H9 (cell line): ENCODE measurements at regions not wholly inside any gene's neighbourhood (a gene's known extent, or its start where the extent isn't known, plus 50 kb on each side); places are given as distances from the start of the nearest gene placed in this dataset.

Experiments used
- DNase-seq: peaks from one replicate; pipeline ENCODE4 v3.0.0-alpha.2; 2017
- H2AFZ ChIP-seq: one replicate; pipeline ENCODE4 v1.6.1; 2013; ENCODE audit warnings: mild to moderate bottlenecking, low read length, control low read depth, moderate library complexity
- H2AK5ac ChIP-seq: 2 replicates; pipeline ENCODE4 v1.6.1; 2013; ENCODE audit warnings: low read length, control low read depth, mixed read lengths; ENCODE audit not compliant: insufficient read length
- H2BK120ac ChIP-seq: one replicate; pipeline ENCODE4 v1.6.1; 2013; ENCODE audit warnings: low read depth, mild to moderate bottlenecking, low read length, control low read depth, inconsistent platforms; ENCODE audit not compliant: poor library complexity, severe bottlenecking
- H2BK12ac ChIP-seq: 2 replicates; pipeline ENCODE4 v1.6.1; 2013; ENCODE audit warnings: low read length, control low read depth, mixed read lengths, low read depth; ENCODE audit not compliant: insufficient read length
- H2BK15ac ChIP-seq: 2 replicates; pipeline ENCODE4 v1.6.1; 2013; ENCODE audit warnings: low read depth, low read length, control low read depth
- H2BK20ac ChIP-seq: one replicate; pipeline ENCODE4 v1.6.1; 2013; ENCODE audit warnings: low read depth, mild to moderate bottlenecking, low read length, control low read depth, inconsistent platforms; ENCODE audit not compliant: poor library complexity, severe bottlenecking
- H2BK5ac ChIP-seq: 2 replicates; pipeline ENCODE4 v1.6.1; 2013; ENCODE audit warnings: low read length, control low read depth, mixed read lengths; ENCODE audit not compliant: insufficient read length
- H3K14ac ChIP-seq: 2 replicates; pipeline ENCODE4 v1.6.1; 2013; ENCODE audit warnings: low read length, control low read depth; ENCODE audit not compliant: insufficient read depth
- H3K18ac ChIP-seq: 2 replicates; pipeline ENCODE4 v1.6.1; 2013; ENCODE audit warnings: low read depth, mild to moderate bottlenecking, mixed read lengths, low read length, control low read depth; ENCODE audit not compliant: insufficient read length
- H3K23ac ChIP-seq: 2 replicates; pipeline ENCODE4 v1.6.1; 2013; ENCODE audit warnings: low read length, control low read depth, mixed read lengths, low read depth; ENCODE audit not compliant: insufficient read length
- H3K23me2 ChIP-seq: 2 replicates; pipeline ENCODE4 v1.6.1; 2013; ENCODE audit warnings: low read depth, mild to moderate bottlenecking, mixed read lengths, low read length, control low read depth; ENCODE audit not compliant: insufficient read length, poor library complexity, severe bottlenecking
- H3K27ac ChIP-seq: 2 replicates; pipeline ENCODE4 v1.5.1; 2013; ENCODE audit warnings: low read length, control low read depth, mixed read lengths, low read depth; ENCODE audit not compliant: insufficient read length
- H3K27me3 ChIP-seq: 2 replicates; pipeline ENCODE4 v1.6.1; 2013; ENCODE audit warnings: low read length, control low read depth, inconsistent platforms; ENCODE audit not compliant: insufficient read depth
- H3K4ac ChIP-seq: 2 replicates; pipeline ENCODE4 v1.6.1; 2013; ENCODE audit warnings: low read depth, mild to moderate bottlenecking, control low read depth, inconsistent platforms, low read length, moderate library complexity
- H3K4me1 ChIP-seq: 2 replicates; pipeline ENCODE4 v1.6.1; 2013; ENCODE audit warnings: low read length, control low read depth, inconsistent platforms; ENCODE audit not compliant: insufficient read depth
- H3K4me2 ChIP-seq: 2 replicates; pipeline ENCODE4 v1.6.1; 2013; ENCODE audit warnings: low read length, control low read depth, mixed read lengths; ENCODE audit not compliant: insufficient read length, insufficient read depth
- H3K56ac ChIP-seq: 2 replicates; pipeline ENCODE4 v1.6.1; 2013; ENCODE audit warnings: low read depth, mild to moderate bottlenecking, mixed read lengths, low read length, control low read depth; ENCODE audit not compliant: insufficient read length
- H3K79me1 ChIP-seq: 2 replicates; pipeline ENCODE4 v1.6.1; 2013; ENCODE audit warnings: low read depth, mild to moderate bottlenecking, moderate library complexity, low read length, control low read depth, inconsistent platforms; ENCODE audit not compliant: insufficient read depth, poor library complexity, severe bottlenecking
- H3K79me2 ChIP-seq: 2 replicates; pipeline ENCODE4 v1.6.1; 2013; ENCODE audit warnings: low read length, control low read depth, inconsistent platforms; ENCODE audit not compliant: insufficient read depth
- H3K9ac ChIP-seq: 2 replicates; pipeline ENCODE4 v1.6.1; 2013; ENCODE audit warnings: low read length, control low read depth, mixed read lengths; ENCODE audit not compliant: insufficient read length; ENCODE audit errors: extremely low read depth
- H3K9me3 ChIP-seq: one replicate; pipeline ENCODE4 v1.6.1; 2013; ENCODE audit warnings: low read depth, low read length, inconsistent platforms; ENCODE audit not compliant: control insufficient read depth
- H3T11ph ChIP-seq: one replicate; pipeline ENCODE4 v1.6.1; 2013; ENCODE audit warnings: mild to moderate bottlenecking, low read length, control low read depth, inconsistent platforms
- H4K20me1 ChIP-seq: one replicate; pipeline ENCODE4 v1.6.1; 2013; ENCODE audit not compliant: control insufficient read depth, insufficient read length, insufficient read depth
- H4K5ac ChIP-seq: 2 replicates; pipeline ENCODE4 v1.6.1; 2013; ENCODE audit warnings: low read depth, mild to moderate bottlenecking, mixed read lengths, low read length, control low read depth; ENCODE audit not compliant: insufficient read length
- H4K8ac ChIP-seq: replicated peaks from 2 replicates; pipeline ENCODE4 v1.6.1; 2013; ENCODE audit warnings: low read length, control low read depth, mixed read lengths, low read depth; ENCODE audit not compliant: insufficient read length
- H4K91ac ChIP-seq: 2 replicates; pipeline ENCODE4 v1.6.1; 2013; ENCODE audit warnings: low read depth, mild to moderate bottlenecking, moderate library complexity, mixed read lengths, low read length, control low read depth; ENCODE audit not compliant: insufficient read length
- H3K27ac Mint-ChIP-seq, 3 experiments: 2 replicates in 2 of 3; 3 replicates in 1 of 3; pipeline ENCODE4 v1.8.0; 2020 to 2021; ENCODE audit warnings: mixed read lengths in 3 of 3, mild to moderate bottlenecking in 1 of 3, moderate library complexity in 1 of 3
- H3K27me3 Mint-ChIP-seq: 2 replicates; pipeline ENCODE4 v1.8.0; 2021; ENCODE audit warnings: low read depth, mild to moderate bottlenecking, moderate library complexity, mixed read lengths
- H3K36me3 Mint-ChIP-seq, 3 experiments: 2 replicates in 2 of 3; 3 replicates in 1 of 3; pipeline ENCODE4 v1.8.0; 2020 to 2021; ENCODE audit warnings: low read depth in 3 of 3, mixed read lengths in 3 of 3; ENCODE audit not compliant: insufficient read depth in 1 of 3
- H3K4me1 Mint-ChIP-seq, 2 experiments: 2 replicates each; pipeline ENCODE4 v1.8.0; 2020; ENCODE audit warnings: mixed read lengths in 2 of 2
- H3K4me3 Mint-ChIP-seq, 2 experiments: 2 replicates in 1 of 2; 3 replicates in 1 of 2; pipeline ENCODE4 v1.8.0; 2020 to 2021; ENCODE audit warnings: mild to moderate bottlenecking in 2 of 2, mixed read lengths in 2 of 2, moderate library complexity in 1 of 2
- H3K9me3 Mint-ChIP-seq, 2 experiments: 2 replicates in 1 of 2; 3 replicates in 1 of 2; pipeline ENCODE4 v1.8.0; 2020; ENCODE audit warnings: mild to moderate bottlenecking in 2 of 2, mixed read lengths in 2 of 2, moderate library complexity in 1 of 2
- CTCF ChIP-seq: fragments of 200-600 bp; sonication (generic); conservative IDR thresholded peaks from 3 replicates; pipeline ENCODE4 v1.8.0; 2021; ENCODE audit warnings: antibody characterized with exemption, mild to moderate bottlenecking
- WGBS: extraction: QIAGEN DNeasy Blood & Tissue Kit; methylation state at CpG from one replicate; pipeline ENCODE4 v1.1.7; 2013; ENCODE audit warnings: missing lambda C conversion rate, low lambda C conversion rate, mixed read lengths; ENCODE audit not compliant: insufficient read length; ENCODE audit errors: extremely low coverage; 5-methylcytosine and 5-hydroxymethylcytosine counted together

- Mint-ChIP-seq H3K27ac (no peak overlapping the region), H3K9me3 (peaks cover 3% of the 10 kb centered on the region in 2 experiments; a peak in 3 of 5 replicates), H3K36me3 (peaks cover 0 to 4% (median 0%) of the 10 kb centered on the region in 3 experiments; a peak in 1 of 7 replicates), H3K4me1 (peaks cover 0 to 6% of the 10 kb centered on the region in 2 experiments; a peak in 2 of 4 replicates), H3K4me3 (no peak overlapping the region), H3K27me3 (no peaks in the 10 kb centered on the region)
- no peak overlapping the region for H3K27ac ChIP-seq
- no peak overlapping the region for H3T11ph ChIP-seq
- no peak overlapping the region for H3K4ac ChIP-seq
- no peak for TF ChIP-seq CTCF
- no peaks in the 10 kb centered on the region for H3K23me2 ChIP-seq
- no peaks in the 10 kb centered on the region for H3K27me3 ChIP-seq
- no peak overlapping the region for H2BK5ac ChIP-seq
- H3K9ac ChIP-seq = no peak overlapping the region
- no peak overlapping the region for H3K23ac ChIP-seq
- no peaks in the 10 kb centered on the region for H3K4me1 ChIP-seq
- no peak overlapping the region for H3K4me2 ChIP-seq
- no peak for DNase-seq
- H2BK15ac ChIP-seq = no peak overlapping the region
- H4K20me1 ChIP-seq = no peaks in the 10 kb centered on the region
- H2BK120ac ChIP-seq = no peak overlapping the region
- H4K5ac ChIP-seq = no peak overlapping the region
- H2BK12ac ChIP-seq = no peak overlapping the region
- no peak overlapping the region for H2AFZ ChIP-seq
- H4K8ac ChIP-seq = no peak overlapping the region
- H4K91ac ChIP-seq = no peak overlapping the region
- no peak overlapping the region for H2BK20ac ChIP-seq
- no peak overlapping the region for H3K14ac ChIP-seq
- H3K56ac ChIP-seq = no peak overlapping the region
- no peaks in the 10 kb centered on the region for H3K79me2 ChIP-seq
- H3K18ac ChIP-seq = no peak overlapping the region
- no CpG with 5 or more reads among the region's 2 CpGs for WGBS
- no peak overlapping the region for H2AK5ac ChIP-seq
- no peaks in the 10 kb centered on the region for H3K9me3 ChIP-seq
- H3K79me1 ChIP-seq = no peaks in the 10 kb centered on the region
These were observed 409.1 kb downstream of the AEBP2 start for GRCh38 chr12:19848421-19848820.
